H9 (cell line): ENCODE measurements at regions not wholly inside any gene's neighbourhood (a gene's known extent, or its start where the extent isn't known, plus 50 kb on each side); places are given as distances from the start of the nearest gene placed in this dataset.

ENCODE experiments used
- DNase-seq: peaks from one replicate; pipeline ENCODE4 v3.0.0-alpha.2; 2017
- H2AFZ ChIP-seq: one replicate; pipeline ENCODE4 v1.6.1; 2013; ENCODE audit warnings: mild to moderate bottlenecking, low read length, control low read depth, moderate library complexity
- H2AK5ac ChIP-seq: 2 replicates; pipeline ENCODE4 v1.6.1; 2013; ENCODE audit warnings: low read length, control low read depth, mixed read lengths; ENCODE audit not compliant: insufficient read length
- H2BK120ac ChIP-seq: one replicate; pipeline ENCODE4 v1.6.1; 2013; ENCODE audit warnings: low read depth, mild to moderate bottlenecking, low read length, control low read depth, inconsistent platforms; ENCODE audit not compliant: poor library complexity, severe bottlenecking
- H2BK12ac ChIP-seq: 2 replicates; pipeline ENCODE4 v1.6.1; 2013; ENCODE audit warnings: low read length, control low read depth, mixed read lengths, low read depth; ENCODE audit not compliant: insufficient read length
- H2BK15ac ChIP-seq: 2 replicates; pipeline ENCODE4 v1.6.1; 2013; ENCODE audit warnings: low read depth, low read length, control low read depth
- H2BK20ac ChIP-seq: one replicate; pipeline ENCODE4 v1.6.1; 2013; ENCODE audit warnings: low read depth, mild to moderate bottlenecking, low read length, control low read depth, inconsistent platforms; ENCODE audit not compliant: poor library complexity, severe bottlenecking
- H2BK5ac ChIP-seq: 2 replicates; pipeline ENCODE4 v1.6.1; 2013; ENCODE audit warnings: low read length, control low read depth, mixed read lengths; ENCODE audit not compliant: insufficient read length
- H3K14ac ChIP-seq: 2 replicates; pipeline ENCODE4 v1.6.1; 2013; ENCODE audit warnings: low read length, control low read depth; ENCODE audit not compliant: insufficient read depth
- H3K18ac ChIP-seq: 2 replicates; pipeline ENCODE4 v1.6.1; 2013; ENCODE audit warnings: low read depth, mild to moderate bottlenecking, mixed read lengths, low read length, control low read depth; ENCODE audit not compliant: insufficient read length
- H3K23ac ChIP-seq: 2 replicates; pipeline ENCODE4 v1.6.1; 2013; ENCODE audit warnings: low read length, control low read depth, mixed read lengths, low read depth; ENCODE audit not compliant: insufficient read length
- H3K23me2 ChIP-seq: 2 replicates; pipeline ENCODE4 v1.6.1; 2013; ENCODE audit warnings: low read depth, mild to moderate bottlenecking, mixed read lengths, low read length, control low read depth; ENCODE audit not compliant: insufficient read length, poor library complexity, severe bottlenecking
- H3K27ac ChIP-seq: 2 replicates; pipeline ENCODE4 v1.5.1; 2013; ENCODE audit warnings: low read length, control low read depth, mixed read lengths, low read depth; ENCODE audit not compliant: insufficient read length
- H3K27me3 ChIP-seq: 2 replicates; pipeline ENCODE4 v1.6.1; 2013; ENCODE audit warnings: low read length, control low read depth, inconsistent platforms; ENCODE audit not compliant: insufficient read depth
- H3K4ac ChIP-seq: 2 replicates; pipeline ENCODE4 v1.6.1; 2013; ENCODE audit warnings: low read depth, mild to moderate bottlenecking, control low read depth, inconsistent platforms, low read length, moderate library complexity
- H3K4me1 ChIP-seq: 2 replicates; pipeline ENCODE4 v1.6.1; 2013; ENCODE audit warnings: low read length, control low read depth, inconsistent platforms; ENCODE audit not compliant: insufficient read depth
- H3K4me2 ChIP-seq: 2 replicates; pipeline ENCODE4 v1.6.1; 2013; ENCODE audit warnings: low read length, control low read depth, mixed read lengths; ENCODE audit not compliant: insufficient read length, insufficient read depth
- H3K56ac ChIP-seq: 2 replicates; pipeline ENCODE4 v1.6.1; 2013; ENCODE audit warnings: low read depth, mild to moderate bottlenecking, mixed read lengths, low read length, control low read depth; ENCODE audit not compliant: insufficient read length
- H3K79me1 ChIP-seq: 2 replicates; pipeline ENCODE4 v1.6.1; 2013; ENCODE audit warnings: low read depth, mild to moderate bottlenecking, moderate library complexity, low read length, control low read depth, inconsistent platforms; ENCODE audit not compliant: insufficient read depth, poor library complexity, severe bottlenecking
- H3K79me2 ChIP-seq: 2 replicates; pipeline ENCODE4 v1.6.1; 2013; ENCODE audit warnings: low read length, control low read depth, inconsistent platforms; ENCODE audit not compliant: insufficient read depth
- H3K9ac ChIP-seq: 2 replicates; pipeline ENCODE4 v1.6.1; 2013; ENCODE audit warnings: low read length, control low read depth, mixed read lengths; ENCODE audit not compliant: insufficient read length; ENCODE audit errors: extremely low read depth
- H3K9me3 ChIP-seq: one replicate; pipeline ENCODE4 v1.6.1; 2013; ENCODE audit warnings: low read depth, low read length, inconsistent platforms; ENCODE audit not compliant: control insufficient read depth
- H3T11ph ChIP-seq: one replicate; pipeline ENCODE4 v1.6.1; 2013; ENCODE audit warnings: mild to moderate bottlenecking, low read length, control low read depth, inconsistent platforms
- H4K20me1 ChIP-seq: one replicate; pipeline ENCODE4 v1.6.1; 2013; ENCODE audit not compliant: control insufficient read depth, insufficient read length, insufficient read depth
- H4K5ac ChIP-seq: 2 replicates; pipeline ENCODE4 v1.6.1; 2013; ENCODE audit warnings: low read depth, mild to moderate bottlenecking, mixed read lengths, low read length, control low read depth; ENCODE audit not compliant: insufficient read length
- H4K8ac ChIP-seq: replicated peaks from 2 replicates; pipeline ENCODE4 v1.6.1; 2013; ENCODE audit warnings: low read length, control low read depth, mixed read lengths, low read depth; ENCODE audit not compliant: insufficient read length
- H4K91ac ChIP-seq: 2 replicates; pipeline ENCODE4 v1.6.1; 2013; ENCODE audit warnings: low read depth, mild to moderate bottlenecking, moderate library complexity, mixed read lengths, low read length, control low read depth; ENCODE audit not compliant: insufficient read length
- H3K27ac Mint-ChIP-seq, 3 experiments: 2 replicates in 2 of 3; 3 replicates in 1 of 3; pipeline ENCODE4 v1.8.0; 2020 to 2021; ENCODE audit warnings: mixed read lengths in 3 of 3, mild to moderate bottlenecking in 1 of 3, moderate library complexity in 1 of 3
- H3K27me3 Mint-ChIP-seq: 2 replicates; pipeline ENCODE4 v1.8.0; 2021; ENCODE audit warnings: low read depth, mild to moderate bottlenecking, moderate library complexity, mixed read lengths
- H3K36me3 Mint-ChIP-seq, 3 experiments: 2 replicates in 2 of 3; 3 replicates in 1 of 3; pipeline ENCODE4 v1.8.0; 2020 to 2021; ENCODE audit warnings: low read depth in 3 of 3, mixed read lengths in 3 of 3; ENCODE audit not compliant: insufficient read depth in 1 of 3
- H3K4me1 Mint-ChIP-seq, 2 experiments: 2 replicates each; pipeline ENCODE4 v1.8.0; 2020; ENCODE audit warnings: mixed read lengths in 2 of 2
- H3K4me3 Mint-ChIP-seq, 2 experiments: 2 replicates in 1 of 2; 3 replicates in 1 of 2; pipeline ENCODE4 v1.8.0; 2020 to 2021; ENCODE audit warnings: mild to moderate bottlenecking in 2 of 2, mixed read lengths in 2 of 2, moderate library complexity in 1 of 2
- H3K9me3 Mint-ChIP-seq, 2 experiments: 2 replicates in 1 of 2; 3 replicates in 1 of 2; pipeline ENCODE4 v1.8.0; 2020; ENCODE audit warnings: mild to moderate bottlenecking in 2 of 2, mixed read lengths in 2 of 2, moderate library complexity in 1 of 2
- WGBS: extraction: QIAGEN DNeasy Blood & Tissue Kit; methylation state at CpG from one replicate; pipeline ENCODE4 v1.1.7; 2013; ENCODE audit warnings: missing lambda C conversion rate, low lambda C conversion rate, mixed read lengths; ENCODE audit not compliant: insufficient read length; ENCODE audit errors: extremely low coverage; 5-methylcytosine and 5-hydroxymethylcytosine counted together
- TF ChIP-seq, protein P1 (sequence below): fragments of 200-600 bp; sonication (generic); conservative IDR thresholded peaks from 3 replicates; pipeline ENCODE4 v1.8.0; 2021; ENCODE audit warnings: antibody characterized with exemption, mild to moderate bottlenecking

DNA sequence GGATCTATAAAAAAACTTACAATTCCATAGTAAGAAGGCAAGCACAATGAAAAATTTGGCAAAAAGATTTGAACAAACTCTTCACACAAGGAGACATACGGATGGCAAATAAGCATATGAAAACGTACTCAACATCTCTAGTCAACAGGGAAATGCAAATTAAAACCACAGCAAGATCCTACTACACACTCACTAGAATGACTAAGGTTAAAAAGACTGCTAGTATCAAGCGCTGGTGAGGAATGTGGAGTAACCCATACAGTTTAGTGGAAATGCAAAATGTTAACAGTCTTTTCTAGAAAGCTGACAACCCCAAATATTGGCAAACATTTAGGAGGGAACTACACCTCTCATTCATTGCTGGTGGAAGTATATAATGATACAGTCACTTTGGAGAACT, 175.9 kb upstream of the SGK1 start:
- Histone ChIP-seq H3K14ac (no peak overlapping the region), H2AK5ac (no peak overlapping the region), H3K4ac (no peak overlapping the region), H3K4me1 (no peaks in the 10 kb centered on the region; the same call in 1 of the 2 replicates), H3K56ac (no peak overlapping the region), H3K27me3 (no peaks in the 10 kb centered on the region), H3K4me2 (no peak overlapping the region), H3K79me1 (no peaks in the 10 kb centered on the region), H3K18ac (no peak overlapping the region), H3K23ac (no peak overlapping the region), H2BK20ac (no peak overlapping the region), H2BK15ac (no peak overlapping the region), H3T11ph (no peak overlapping the region), H3K23me2 (no peaks in the 10 kb centered on the region), H4K20me1 (no peaks in the 10 kb centered on the region), H3K9me3 (no peaks in the 10 kb centered on the region), H4K5ac (no peak overlapping the region), H4K91ac (no peak overlapping the region), H2BK120ac (no peak overlapping the region), H4K8ac (no peak overlapping the region), H2BK5ac (no peak overlapping the region), H3K27ac (no peak overlapping the region), H2AFZ (no peak overlapping the region), H3K9ac (no peak overlapping the region), H2BK12ac (no peak overlapping the region), H3K79me2 (no peaks in the 10 kb centered on the region)
- Mint-ChIP-seq H3K9me3 (no peaks in the 10 kb centered on the region), H3K27ac (no peak overlapping the region; a peak in 2 of 7 replicates), H3K27me3 (no peaks in the 10 kb centered on the region), H3K4me1 (peaks cover 7 to 19% of the 10 kb centered on the region in 2 experiments), H3K4me3 (no peak overlapping the region), H3K36me3 (0 out of 7 replicates have a peak, but pooled peaks cover 0 to 7% (median 0%) of the 10 kb centered on the region in 3 experiments)
- WGBS: no CpG with 5 or more reads among the region's 3 CpGs
- TF ChIP-seq, protein P1, sequence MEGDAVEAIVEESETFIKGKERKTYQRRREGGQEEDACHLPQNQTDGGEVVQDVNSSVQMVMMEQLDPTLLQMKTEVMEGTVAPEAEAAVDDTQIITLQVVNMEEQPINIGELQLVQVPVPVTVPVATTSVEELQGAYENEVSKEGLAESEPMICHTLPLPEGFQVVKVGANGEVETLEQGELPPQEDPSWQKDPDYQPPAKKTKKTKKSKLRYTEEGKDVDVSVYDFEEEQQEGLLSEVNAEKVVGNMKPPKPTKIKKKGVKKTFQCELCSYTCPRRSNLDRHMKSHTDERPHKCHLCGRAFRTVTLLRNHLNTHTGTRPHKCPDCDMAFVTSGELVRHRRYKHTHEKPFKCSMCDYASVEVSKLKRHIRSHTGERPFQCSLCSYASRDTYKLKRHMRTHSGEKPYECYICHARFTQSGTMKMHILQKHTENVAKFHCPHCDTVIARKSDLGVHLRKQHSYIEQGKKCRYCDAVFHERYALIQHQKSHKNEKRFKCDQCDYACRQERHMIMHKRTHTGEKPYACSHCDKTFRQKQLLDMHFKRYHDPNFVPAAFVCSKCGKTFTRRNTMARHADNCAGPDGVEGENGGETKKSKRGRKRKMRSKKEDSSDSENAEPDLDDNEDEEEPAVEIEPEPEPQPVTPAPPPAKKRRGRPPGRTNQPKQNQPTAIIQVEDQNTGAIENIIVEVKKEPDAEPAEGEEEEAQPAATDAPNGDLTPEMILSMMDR: no peak
- DNase-seq: no peak
